DOHH2 (cell line): ENCODE measurements at regions not wholly inside any gene's neighbourhood (a gene's known extent, or its start where the extent isn't known, plus 50 kb on each side); places are given as distances from the start of the nearest gene placed in this dataset.
"Not testable (repeated sequence)": the region's sequence is repeated elsewhere in the genome, so short reads cannot be mapped to it uniquely, and the experiment has no call there.

Experiments
- EZH2phosphoT487 ChIP-seq: fragments of 200-600 bp; sonication (generic); IDR thresholded peaks from 2 replicates; pipeline ENCODE4 v1.6.1; 2017; ENCODE audit warnings: borderline replicate concordance, mild to moderate bottlenecking, antibody characterized with exemption, low read length, moderate library complexity, mixed read lengths
- TF ChIP-seq, protein P1 (sequence below): fragments of 200-600 bp; sonication (generic); IDR thresholded peaks from one replicate; pipeline ENCODE4 v1.5.1; 2014; ENCODE audit warnings: antibody characterized with exemption, mild to moderate bottlenecking, low read depth, low read length; ENCODE audit not compliant: poor library complexity, severe bottlenecking

DNA sequence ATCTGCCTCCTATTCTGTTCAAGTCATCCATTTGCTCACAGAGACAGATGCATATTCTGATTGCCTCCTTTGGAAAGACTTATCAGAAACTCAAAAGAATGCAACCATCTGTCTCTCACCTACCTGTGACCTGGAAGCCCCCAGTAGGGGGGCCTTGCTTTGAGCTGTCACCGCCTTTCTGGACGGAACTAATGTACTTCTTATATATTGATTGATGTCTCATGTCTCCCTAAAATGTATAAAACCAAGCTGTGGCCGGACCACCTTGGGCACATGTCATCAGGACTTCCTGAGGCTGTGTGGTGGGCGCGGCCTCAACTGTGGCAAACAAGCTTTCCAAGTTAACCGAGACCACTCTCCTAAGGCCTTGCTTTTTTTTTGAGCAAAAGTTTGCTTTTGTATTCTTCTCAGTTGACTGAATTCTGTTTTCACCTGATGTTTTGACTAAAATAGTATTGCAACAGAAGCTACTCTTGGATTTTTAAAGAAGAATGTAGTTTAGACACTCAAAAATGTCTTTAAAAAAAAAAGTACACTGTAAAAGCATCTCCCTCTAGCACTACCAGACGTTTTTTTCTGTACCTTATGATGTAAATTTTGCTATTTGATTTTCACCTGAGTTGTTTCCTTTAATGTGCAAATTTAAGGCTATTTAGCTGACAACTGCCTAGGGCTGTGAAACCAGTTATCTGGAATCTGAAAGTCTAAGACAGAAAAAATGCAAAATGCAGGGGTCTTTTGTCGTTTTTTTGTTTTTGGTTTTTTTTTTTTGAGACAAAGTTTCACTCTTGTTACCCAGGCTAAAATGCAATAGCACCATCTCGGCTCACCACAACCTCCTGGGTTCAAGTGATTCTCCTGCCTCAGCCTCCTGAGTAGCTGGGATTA lies 298.8 kb upstream of the SGCG start:
- TF ChIP-seq, protein P1, sequence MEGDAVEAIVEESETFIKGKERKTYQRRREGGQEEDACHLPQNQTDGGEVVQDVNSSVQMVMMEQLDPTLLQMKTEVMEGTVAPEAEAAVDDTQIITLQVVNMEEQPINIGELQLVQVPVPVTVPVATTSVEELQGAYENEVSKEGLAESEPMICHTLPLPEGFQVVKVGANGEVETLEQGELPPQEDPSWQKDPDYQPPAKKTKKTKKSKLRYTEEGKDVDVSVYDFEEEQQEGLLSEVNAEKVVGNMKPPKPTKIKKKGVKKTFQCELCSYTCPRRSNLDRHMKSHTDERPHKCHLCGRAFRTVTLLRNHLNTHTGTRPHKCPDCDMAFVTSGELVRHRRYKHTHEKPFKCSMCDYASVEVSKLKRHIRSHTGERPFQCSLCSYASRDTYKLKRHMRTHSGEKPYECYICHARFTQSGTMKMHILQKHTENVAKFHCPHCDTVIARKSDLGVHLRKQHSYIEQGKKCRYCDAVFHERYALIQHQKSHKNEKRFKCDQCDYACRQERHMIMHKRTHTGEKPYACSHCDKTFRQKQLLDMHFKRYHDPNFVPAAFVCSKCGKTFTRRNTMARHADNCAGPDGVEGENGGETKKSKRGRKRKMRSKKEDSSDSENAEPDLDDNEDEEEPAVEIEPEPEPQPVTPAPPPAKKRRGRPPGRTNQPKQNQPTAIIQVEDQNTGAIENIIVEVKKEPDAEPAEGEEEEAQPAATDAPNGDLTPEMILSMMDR: not testable (repeated sequence)
- TF ChIP-seq EZH2phosphoT487: not testable (repeated sequence)
